ENCODE measurements at regions not wholly inside any gene's neighbourhood (a gene's known extent, or its start where the extent isn't known, plus 50 kb on each side); places are given as distances from the start of the nearest gene placed in this dataset.
"Not testable (repeated sequence)": the region's sequence is repeated elsewhere in the genome, so short reads cannot be mapped to it uniquely, and the experiment has no call there.

GRCh38 chr6:85212794-85213193, 237.1 kb upstream of the NT5E start:
- TF ChIP-seq CTCF (IDR thresholded peaks at IDR 0.05; ENCODE audit: insufficient read depth, low read depth, low read length); EZH2 (IDR thresholded peaks at IDR 0.05; ENCODE audit: insufficient read depth, low read length): not testable (repeated sequence)
